Stomach (tissue), 8 donors: ENCODE measurements at regions not wholly inside any gene's neighbourhood (a gene's known extent, or its start where the extent isn't known, plus 50 kb on each side); places are given as distances from the start of the nearest gene placed in this dataset.

Experiments
- DNase-seq, 2 donors: peaks; one replicate each; pipeline versions ENCODE4 v3.0.0 to v3.0.0-alpha.2; 2013 to 2019
- H3K27ac ChIP-seq, 5 donors: fragments of 200-600 bp in 4 of 5; sonication (generic) in 4 of 5; one replicate each; pipeline ENCODE4 v1.5.1; 2013 to 2019; ENCODE audit warnings: mild to moderate bottlenecking in 1 of 5, moderate library complexity in 1 of 5
- H3K27me3 ChIP-seq, 3 donors: fragments of 200-600 bp; sonication (generic); one replicate each; pipeline ENCODE4 v1.5.1; 2017 to 2019; ENCODE audit warnings: mixed run types in 1 of 3
- H3K36me3 ChIP-seq, 4 donors: fragments of 200-600 bp; sonication (generic); 1 replicate in 3 of 4; 2 replicates in 1 of 4; pipeline ENCODE4 v1.5.1; 2016 to 2019
- H3K4me1 ChIP-seq, 4 donors: fragments of 200-600 bp; sonication (generic); one replicate each; pipeline ENCODE4 v1.5.1; 2016 to 2019
- H3K4me3 ChIP-seq, 4 donors: fragments of 200-600 bp; sonication (generic) in 3 of 4; one replicate each; pipeline ENCODE4 v1.5.1; 2016 to 2019; ENCODE audit warnings: mild to moderate bottlenecking in 1 of 4
- H3K9me3 ChIP-seq, 4 donors: fragments of 200-600 bp; sonication (generic); one replicate each; pipeline ENCODE4 v1.5.1; 2016 to 2019
- EP300 ChIP-seq: sonication (generic); formaldehyde crosslinking; IDR thresholded peaks from one replicate; pipeline ENCODE4 v1.6.1; 2017; ENCODE audit warnings: antibody characterized with exemption
- POLR2A ChIP-seq, 4 donors: fragments of 450-650 bp; IDR thresholded peaks; one replicate each; pipeline ENCODE4 v1.6.1; 2016; ENCODE audit warnings: antibody characterized with exemption in 4 of 4, control low read depth in 2 of 4, mild to moderate bottlenecking in 1 of 4, moderate library complexity in 1 of 4
- POLR2AphosphoS5 ChIP-seq, 3 donors: sonication (generic); formaldehyde crosslinking; IDR thresholded peaks; one replicate each; pipeline ENCODE4 v1.6.1; 2016; ENCODE audit warnings: antibody characterized with exemption in 3 of 3
- WGBS, 5 donors: extraction: QIAGEN DNeasy Blood & Tissue Kit in 3 of 5; methylation state at CpG; one replicate each; pipeline versions ENCODE4 v1.1.5 to v1.1.7; 2013 to 2018; 5-methylcytosine and 5-hydroxymethylcytosine counted together
- intact Hi-C: fragments of 100-400 bp; cut with DNase I; formaldehyde crosslinking; loops from one replicate; pipeline ENCODE4 v1.15.1; 2023; ENCODE audit warnings: low total_unique reads
- TF ChIP-seq, protein P1 (sequence below), 7 experiments: fragments of 450-650 bp in 4 of 7; fragments of 200-600 bp in 3 of 7; sonication (generic) in 3 of 7; IDR thresholded peaks; one replicate each; pipeline ENCODE4 v1.5.1; 2016 to 2019; ENCODE audit warnings: antibody characterized with exemption in 7 of 7, control low read depth in 2 of 7, mild to moderate bottlenecking in 1 of 7
- donor health status: healthy with polysubstance abuse.
- donor health status: Bipolar disorder and iron deficiency.
- donor health status: healthy.

GRCh38 chr15:101573951-101574350 lies 78.2 kb downstream of the TM2D3 start:
- Histone ChIP-seq H3K9me3 (no peaks in the 10 kb centered on the region), H3K27me3 (peaks cover 0 to 27% (median 0%) of the 10 kb centered on the region in 3 donors), H3K27ac (no peak overlapping the region), H3K36me3 (no peaks in the 10 kb centered on the region), H3K4me1 (peaks cover 0 to 3% (median 0%) of the 10 kb centered on the region in 4 donors), H3K4me3 (no peak overlapping the region)
- no peak for TF ChIP-seq POLR2A (IDR thresholded peaks at IDR 0.05)
- TF ChIP-seq, protein P1, sequence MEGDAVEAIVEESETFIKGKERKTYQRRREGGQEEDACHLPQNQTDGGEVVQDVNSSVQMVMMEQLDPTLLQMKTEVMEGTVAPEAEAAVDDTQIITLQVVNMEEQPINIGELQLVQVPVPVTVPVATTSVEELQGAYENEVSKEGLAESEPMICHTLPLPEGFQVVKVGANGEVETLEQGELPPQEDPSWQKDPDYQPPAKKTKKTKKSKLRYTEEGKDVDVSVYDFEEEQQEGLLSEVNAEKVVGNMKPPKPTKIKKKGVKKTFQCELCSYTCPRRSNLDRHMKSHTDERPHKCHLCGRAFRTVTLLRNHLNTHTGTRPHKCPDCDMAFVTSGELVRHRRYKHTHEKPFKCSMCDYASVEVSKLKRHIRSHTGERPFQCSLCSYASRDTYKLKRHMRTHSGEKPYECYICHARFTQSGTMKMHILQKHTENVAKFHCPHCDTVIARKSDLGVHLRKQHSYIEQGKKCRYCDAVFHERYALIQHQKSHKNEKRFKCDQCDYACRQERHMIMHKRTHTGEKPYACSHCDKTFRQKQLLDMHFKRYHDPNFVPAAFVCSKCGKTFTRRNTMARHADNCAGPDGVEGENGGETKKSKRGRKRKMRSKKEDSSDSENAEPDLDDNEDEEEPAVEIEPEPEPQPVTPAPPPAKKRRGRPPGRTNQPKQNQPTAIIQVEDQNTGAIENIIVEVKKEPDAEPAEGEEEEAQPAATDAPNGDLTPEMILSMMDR (IDR thresholded peaks at IDR 0.05): no peak
- no peak for TF ChIP-seq POLR2AphosphoS5 (IDR thresholded peaks at IDR 0.05)
- TF ChIP-seq EP300: no peak
- WGBS, 5 donors: 61 to 73% (median 69%) methylated on average over 3 of the region's 3 CpGs
- no peak for DNase-seq
- intact Hi-C loops: no loop called here

GRCh38 chr15:101570241-101570640 lies 80.7 kb upstream of the PCSK6 start:
- intact Hi-C loops: no loop called here
- Histone ChIP-seq H3K27ac (no peak overlapping the region), H3K9me3 (no peaks in the 10 kb centered on the region), H3K27me3 (peaks cover 0 to 28% (median 0%) of the 10 kb centered on the region in 3 donors), H3K36me3 (no peaks in the 10 kb centered on the region), H3K4me3 (no peak overlapping the region), H3K4me1 (no peaks in the 10 kb centered on the region)
- TF ChIP-seq, protein P1 (IDR thresholded peaks at IDR 0.05): no peak
- no peak for DNase-seq

GRCh38 chr15:101568821-101569555 lies 79.5 kb upstream of the PCSK6 start:
- DNase-seq: no peak

DNA sequence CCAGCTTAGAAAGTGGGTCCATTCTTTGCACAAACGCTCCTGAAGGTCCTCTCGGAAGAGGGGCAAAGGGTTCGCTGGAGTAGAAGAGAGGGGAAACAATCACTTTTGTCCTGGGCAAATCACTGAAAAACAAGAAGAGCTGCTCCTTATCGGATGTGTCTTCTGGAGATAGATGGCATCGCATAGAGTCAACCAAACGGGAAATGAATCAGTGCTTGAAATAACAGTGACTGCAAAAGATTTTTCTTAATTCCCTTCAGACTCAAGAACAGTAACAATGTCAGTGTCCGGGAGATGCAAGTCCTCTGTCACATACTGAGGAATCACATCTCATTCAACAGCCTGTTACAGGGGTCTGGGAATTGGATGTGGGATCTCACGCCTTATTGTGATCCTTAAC lies 78.8 kb upstream of the PCSK6 start:
- no peak for DNase-seq
- H3K4me3 ChIP-seq: no peak overlapping the region
- H3K4me1 ChIP-seq: no peaks in the 10 kb centered on the region
- H3K27ac ChIP-seq: no peak overlapping the region
- TF ChIP-seq, protein P1 (IDR thresholded peaks at IDR 0.05): no peak
- no peak for TF ChIP-seq EP300
- no peak for TF ChIP-seq POLR2AphosphoS5 (IDR thresholded peaks at IDR 0.05)
- TF ChIP-seq POLR2A (IDR thresholded peaks at IDR 0.05): no peak
- 71 to 88% (median 82%) methylated on average over 8 of the region's 8 CpGs for WGBS, 5 donors
- peaks cover 0 to 30% (median 0%) of the 10 kb centered on the region in 3 donors for H3K27me3 ChIP-seq
- no peaks in the 10 kb centered on the region for H3K36me3 ChIP-seq
- intact Hi-C loops: no loop called here
- H3K9me3 ChIP-seq: no peaks in the 10 kb centered on the region

More at GRCh38 chr15:101568821-101569555, 79.5 kb upstream of the PCSK6 start:
- Histone ChIP-seq H3K27me3 (peaks cover 0 to 30% (median 0%) of the 10 kb centered on the region in 3 donors), H3K36me3 (no peaks in the 10 kb centered on the region), H3K9me3 (no peaks in the 10 kb centered on the region), H3K4me3 (no peak overlapping the region), H3K27ac (no peak overlapping the region), H3K4me1 (no peaks in the 10 kb centered on the region)
- WGBS, 5 donors: 64 to 75% (median 68%) methylated on average over 17 of the region's 17 CpGs
- intact Hi-C loops: no loop called here
- TF ChIP-seq EP300: no peak
- no peak for TF ChIP-seq POLR2A (IDR thresholded peaks at IDR 0.05)
- TF ChIP-seq, protein P1 (IDR thresholded peaks at IDR 0.05): no peak
- no peak for TF ChIP-seq POLR2AphosphoS5 (IDR thresholded peaks at IDR 0.05)
